HEK293T (cell line): ENCODE measurements at regions not wholly inside any gene's neighbourhood (a gene's known extent, or its start where the extent isn't known, plus 50 kb on each side); places are given as distances from the start of the nearest gene placed in this dataset.

ENCODE experiments used
- CTCF ChIA-PET: fragments of 350-600 bp; formaldehyde crosslinking; extraction: SDS; loops from one replicate; lab custom pipeline; 2021; ENCODE audit warnings: antibody characterized with exemption, inconsistent platforms; lab: Yijun Ruan, JAX
- POLR2A ChIA-PET: fragments of 350-600 bp; formaldehyde crosslinking; extraction: SDS; loops from one replicate; lab custom pipeline; 2020; ENCODE audit warnings: antibody characterized with exemption, inconsistent platforms; lab: Yijun Ruan, JAX
- DNase-seq: peaks from one replicate; pipeline ENCODE4 v3.0.0; 2012; ENCODE audit warnings: mixed read lengths; ENCODE audit errors: extremely low spot score
- ARNT ChIP-seq: fragments of 450-650 bp; IDR thresholded peaks from 2 replicates; pipeline ENCODE4 v1.6.1; 2017; ENCODE audit warnings: mild to moderate bottlenecking
- BHLHE40 ChIP-seq: fragments of 450-650 bp; IDR thresholded peaks from 2 replicates; pipeline ENCODE4 v1.6.1; 2016; ENCODE audit warnings: mild to moderate bottlenecking, moderate library complexity, borderline replicate concordance
- CTBP1 ChIP-seq: fragments of 450-650 bp; IDR thresholded peaks from 2 replicates; pipeline ENCODE4 v1.6.1; 2016; ENCODE audit warnings: borderline replicate concordance
- ELF4 ChIP-seq: fragments of 450-650 bp; IDR thresholded peaks from 2 replicates; pipeline ENCODE4 v1.6.1; 2017; ENCODE audit warnings: antibody characterized with exemption
- FOXA1 ChIP-seq: fragments of 450-650 bp; IDR thresholded peaks from 2 replicates; pipeline ENCODE4 v1.6.1; 2016; ENCODE audit warnings: mild to moderate bottlenecking
- FOXK2 ChIP-seq: fragments of 450-650 bp; IDR thresholded peaks from 2 replicates; pipeline ENCODE4 v1.6.1; 2016; ENCODE audit warnings: mild to moderate bottlenecking
- FOXM1 ChIP-seq: fragments of 450-650 bp; IDR thresholded peaks from 2 replicates; pipeline ENCODE4 v1.6.1; 2017; ENCODE audit warnings: mild to moderate bottlenecking, borderline replicate concordance
- HDGF ChIP-seq: fragments of 450-650 bp; IDR thresholded peaks from 2 replicates; pipeline ENCODE4 v1.6.1; 2017; ENCODE audit warnings: antibody characterized with exemption, borderline replicate concordance
- L3MBTL2 ChIP-seq: fragments of 450-650 bp; conservative IDR thresholded peaks from 2 replicates; pipeline ENCODE4 v1.6.1; 2016; ENCODE audit warnings: mild to moderate bottlenecking
- LEF1 ChIP-seq: fragments of 450-650 bp; IDR thresholded peaks from 2 replicates; pipeline ENCODE4 v1.6.1; 2017; ENCODE audit warnings: mild to moderate bottlenecking, borderline replicate concordance
- NFRKB ChIP-seq: fragments of 450-650 bp; IDR thresholded peaks from 2 replicates; pipeline ENCODE4 v1.6.1; 2016; ENCODE audit warnings: mild to moderate bottlenecking, moderate library complexity
- SP1 ChIP-seq: fragments of 450-650 bp; IDR thresholded peaks from 2 replicates; pipeline ENCODE4 v1.6.1; 2017
- SUZ12 ChIP-seq: fragments of 450-650 bp; IDR thresholded peaks from 2 replicates; pipeline ENCODE4 v1.6.1; 2016; ENCODE audit warnings: mild to moderate bottlenecking
- TARDBP ChIP-seq: fragments of 450-650 bp; IDR thresholded peaks from 2 replicates; pipeline ENCODE4 v1.6.1; 2016
- ZNF384 ChIP-seq: fragments of 450-650 bp; IDR thresholded peaks from 2 replicates; pipeline ENCODE4 v1.6.1; 2016
- TF ChIP-seq, protein P1 (sequence below): fragments of 450-650 bp; IDR thresholded peaks from 2 replicates; pipeline ENCODE4 v1.6.1; 2016

DNA sequence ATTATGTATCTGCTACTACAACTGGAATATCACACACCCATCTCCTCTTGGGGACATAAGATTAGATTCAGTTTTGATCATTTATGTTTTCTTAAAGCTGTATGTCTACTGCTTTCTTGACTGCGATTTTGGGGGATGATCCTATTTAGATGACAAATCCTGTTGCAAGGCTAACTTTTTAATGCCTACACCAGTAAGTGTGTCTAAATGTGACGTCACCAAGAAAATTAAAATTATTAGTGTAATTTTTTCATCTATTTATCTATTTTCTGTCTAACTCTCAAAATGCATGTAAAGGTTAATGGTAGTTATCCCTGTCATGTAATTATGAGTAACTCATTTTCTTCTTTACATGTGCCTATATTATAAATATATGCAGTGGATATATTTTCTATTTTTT, 170.9 kb upstream of the PPFIA2 start:
- CTCF ChIA-PET = no interaction called here
- TF ChIP-seq LEF1 = no peak
- TF ChIP-seq ZNF384 = no peak
- no peak for TF ChIP-seq BHLHE40
- TF ChIP-seq TARDBP = no peak
- no peak for DNase-seq
- POLR2A ChIA-PET = no interaction called here

DNA sequence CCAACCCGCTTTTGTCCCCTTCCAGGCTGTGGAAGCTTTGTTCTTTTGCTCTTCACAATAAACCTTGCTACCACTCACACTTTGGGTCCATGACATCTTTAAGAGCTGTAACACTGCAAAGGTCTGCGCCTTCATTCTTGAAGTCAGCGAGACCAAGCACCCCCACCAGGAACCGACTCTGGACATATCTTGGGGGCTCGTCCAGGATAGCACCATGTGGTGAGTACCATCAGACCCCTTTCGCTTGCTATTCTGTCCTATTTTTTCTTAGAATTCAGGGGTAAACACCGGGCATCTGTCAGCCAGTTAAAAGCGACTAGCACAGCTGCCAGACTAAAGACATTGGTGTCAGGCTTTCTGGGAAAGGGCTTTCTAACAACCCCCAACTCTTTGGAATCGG, 137.6 kb upstream of the PPFIA2 start:
- CTCF ChIA-PET = no interaction called here
- no peak for DNase-seq
- POLR2A ChIA-PET = no interaction called here
- TF ChIP-seq, protein P1, sequence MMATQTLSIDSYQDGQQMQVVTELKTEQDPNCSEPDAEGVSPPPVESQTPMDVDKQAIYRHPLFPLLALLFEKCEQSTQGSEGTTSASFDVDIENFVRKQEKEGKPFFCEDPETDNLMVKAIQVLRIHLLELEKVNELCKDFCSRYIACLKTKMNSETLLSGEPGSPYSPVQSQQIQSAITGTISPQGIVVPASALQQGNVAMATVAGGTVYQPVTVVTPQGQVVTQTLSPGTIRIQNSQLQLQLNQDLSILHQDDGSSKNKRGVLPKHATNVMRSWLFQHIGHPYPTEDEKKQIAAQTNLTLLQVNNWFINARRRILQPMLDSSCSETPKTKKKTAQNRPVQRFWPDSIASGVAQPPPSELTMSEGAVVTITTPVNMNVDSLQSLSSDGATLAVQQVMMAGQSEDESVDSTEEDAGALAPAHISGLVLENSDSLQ = no peak
- TF ChIP-seq SUZ12 = no peak
- TF ChIP-seq ZNF384 = no peak
- no peak for TF ChIP-seq FOXK2
- TF ChIP-seq L3MBTL2 = no peak
- TF ChIP-seq FOXM1 = no peak
- no peak for TF ChIP-seq HDGF
- no peak for TF ChIP-seq TARDBP
- TF ChIP-seq FOXA1 = no peak
- no peak for TF ChIP-seq SP1

DNA sequence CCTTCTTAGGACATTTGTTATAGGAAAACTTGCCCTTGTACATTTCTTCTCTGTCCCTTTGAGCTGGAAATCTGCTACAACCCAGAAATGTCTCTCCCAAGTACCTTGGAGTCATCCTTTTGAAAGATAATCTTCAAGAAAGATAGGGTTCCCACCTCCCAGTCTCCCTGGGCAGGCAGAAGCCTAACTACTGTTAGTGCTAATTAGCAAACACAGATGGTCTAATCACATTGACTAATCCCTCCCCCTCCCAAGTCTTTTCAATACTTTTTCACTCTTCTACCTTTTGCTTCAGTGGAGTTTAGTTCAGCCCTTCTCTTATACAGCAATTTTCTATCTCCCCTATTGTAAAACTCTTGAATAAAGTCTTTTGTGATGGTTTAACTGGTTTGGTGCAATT, 129.8 kb upstream of the PPFIA2 start:
- CTCF ChIA-PET = no interaction called here
- TF ChIP-seq SP1 (no peak), ELF4 (no peak), HDGF (no peak), FOXM1 (no peak), FOXK2 (no peak), NFRKB (no peak), TARDBP (no peak), BHLHE40 (no peak), ZNF384 (no peak), CTBP1 (no peak), L3MBTL2 (no peak), ARNT (no peak)
- TF ChIP-seq, protein P1 = no peak
- POLR2A ChIA-PET = no interaction called here
- no peak for DNase-seq

DNA sequence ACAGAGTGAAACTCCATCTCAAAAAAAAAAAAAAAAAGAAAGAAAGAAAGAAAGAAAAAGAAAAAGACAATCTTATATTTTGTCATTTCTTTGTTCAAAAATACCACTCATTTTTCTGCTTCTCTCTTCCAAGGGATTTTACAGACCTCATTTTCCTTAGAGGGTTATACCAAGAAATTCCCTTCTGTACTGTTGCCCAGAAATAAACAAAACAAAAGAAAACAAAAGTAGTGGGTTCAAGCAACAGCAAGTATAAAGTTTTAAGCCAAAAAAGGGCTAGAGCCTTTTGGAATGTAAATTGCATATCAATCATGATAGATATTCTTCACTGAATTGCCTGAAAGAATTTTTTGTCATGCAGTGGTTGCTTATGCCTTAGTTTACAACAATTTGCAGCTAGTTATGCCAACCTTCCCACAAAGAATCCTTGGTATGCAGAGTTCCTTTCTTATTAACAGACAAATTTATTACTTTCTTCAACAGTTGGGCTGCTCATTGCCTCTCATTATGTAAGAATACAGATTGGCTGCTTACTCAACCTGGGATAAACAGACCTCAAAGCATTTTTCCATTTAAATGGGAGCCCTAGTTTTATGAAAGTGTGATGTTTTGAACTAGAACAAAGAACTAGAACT, 129.1 kb upstream of the PPFIA2 start:
- POLR2A ChIA-PET = no interaction called here
- DNase-seq = no peak
- TF ChIP-seq BHLHE40 = no peak
- no peak for TF ChIP-seq FOXM1
- no peak for TF ChIP-seq TARDBP
- TF ChIP-seq NFRKB = no peak
- no peak for TF ChIP-seq ZNF384
- CTCF ChIA-PET = no interaction called here

DNA sequence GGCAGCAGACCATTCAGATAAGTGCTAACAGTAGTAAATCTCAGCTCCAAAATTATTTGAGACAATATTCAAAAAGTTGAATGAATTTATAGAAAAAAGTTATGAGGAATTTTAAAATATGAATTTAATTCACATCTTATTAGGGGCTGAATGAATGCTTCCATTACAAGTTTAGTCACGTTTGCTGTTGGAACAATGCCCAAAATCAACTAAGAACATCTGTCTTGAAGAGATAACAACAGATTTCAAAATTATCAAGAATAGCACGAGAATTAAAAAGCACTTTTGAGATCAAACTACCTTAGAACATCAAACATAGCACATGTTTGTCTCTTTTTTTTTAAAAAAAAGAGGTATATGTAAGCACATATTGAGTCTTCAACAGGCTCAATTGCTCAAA, 115.4 kb upstream of the PPFIA2 start:
- TF ChIP-seq NFRKB (no peak), L3MBTL2 (no peak), HDGF (no peak)
- ChIA-PET CTCF (interaction anchor here (0.7 kb wide), 1 partner anchor 1387 kb away, joined by 3 read pairs; no protein-coding TSS in a partner anchor), POLR2A (no interaction called here)
- DNase-seq = no peak

DNA sequence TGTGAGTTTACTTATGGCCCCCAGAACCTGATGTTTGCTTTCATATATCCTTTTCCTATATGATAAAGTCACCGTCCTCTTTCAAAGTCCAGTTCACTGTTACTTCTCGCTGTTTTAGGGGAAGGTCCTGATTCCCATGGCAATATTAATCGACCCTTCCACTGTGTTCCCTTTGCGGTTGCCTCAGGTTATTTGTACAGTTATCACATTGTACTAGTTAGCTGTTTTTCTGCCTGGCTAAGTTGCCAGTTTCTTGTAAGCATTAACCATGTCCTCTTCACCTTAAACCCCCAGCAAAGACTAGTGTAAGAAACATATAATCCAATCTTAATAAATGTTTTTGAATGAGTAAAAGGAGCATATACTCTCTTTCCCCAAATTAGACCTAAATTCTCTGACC, 115.0 kb upstream of the PPFIA2 start:
- TF ChIP-seq NFRKB (no peak), CTBP1 (no peak), TARDBP (no peak), FOXA1 (no peak), HDGF (no peak), ZNF384 (no peak)
- DNase-seq = no peak
- POLR2A ChIA-PET = no interaction called here
- CTCF ChIA-PET = no interaction called here

DNA sequence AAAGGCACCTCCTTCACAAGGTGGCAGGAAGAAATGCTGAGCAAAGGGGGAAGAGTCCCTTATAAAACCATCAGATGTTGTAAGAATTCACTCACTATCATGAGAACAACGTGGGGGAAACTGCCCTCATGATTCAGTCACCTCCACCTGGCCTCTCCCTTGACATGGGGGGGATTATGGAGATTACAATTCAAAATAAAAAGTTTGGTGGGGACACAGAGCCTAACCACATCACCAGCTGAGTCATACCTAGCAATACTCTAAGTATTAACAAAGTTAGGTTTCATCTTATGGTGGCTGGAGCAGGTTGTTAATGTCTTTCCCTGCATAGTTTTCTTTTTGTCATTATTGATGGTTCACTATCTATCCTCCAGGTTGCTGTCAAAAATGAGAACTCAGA, 113.2 kb upstream of the PPFIA2 start:
- ChIA-PET POLR2A (no interaction called here), CTCF (no interaction called here)
- TF ChIP-seq L3MBTL2 = no peak
- no peak for TF ChIP-seq SUZ12
- TF ChIP-seq ARNT = no peak
- no peak for TF ChIP-seq SP1
- TF ChIP-seq CTBP1 = no peak
- no peak for TF ChIP-seq TARDBP
- no peak for TF ChIP-seq FOXM1
- TF ChIP-seq ZNF384 = no peak
- TF ChIP-seq BHLHE40 = no peak
- TF ChIP-seq, protein P1 = no peak
- no peak for TF ChIP-seq FOXA1
- DNase-seq = no peak
